DND-41 (cell line): ENCODE measurements at regions not wholly inside any gene's neighbourhood (a gene's known extent, or its start where the extent isn't known, plus 50 kb on each side); places are given as distances from the start of the nearest gene placed in this dataset.
"Not testable (repeated sequence)": the region's sequence is repeated elsewhere in the genome, so short reads cannot be mapped to it uniquely, and the experiment has no call there.

ENCODE experiments used
- EZH2 ChIP-seq: IDR thresholded peaks from 3 replicates; pipeline ENCODE4 v1.6.1; 2012; ENCODE audit warnings: borderline replicate concordance, low read depth, mild to moderate bottlenecking, moderate library complexity, low read length, inconsistent platforms; ENCODE audit not compliant: severe bottlenecking
- TF ChIP-seq, protein P1 (sequence below): IDR thresholded peaks from 2 replicates; pipeline ENCODE4 v1.5.1; 2012; ENCODE audit warnings: borderline replicate concordance, low read length, moderate library complexity, mild to moderate bottlenecking; ENCODE audit not compliant: poor library complexity, severe bottlenecking; ENCODE audit errors: extremely low read depth

DNA sequence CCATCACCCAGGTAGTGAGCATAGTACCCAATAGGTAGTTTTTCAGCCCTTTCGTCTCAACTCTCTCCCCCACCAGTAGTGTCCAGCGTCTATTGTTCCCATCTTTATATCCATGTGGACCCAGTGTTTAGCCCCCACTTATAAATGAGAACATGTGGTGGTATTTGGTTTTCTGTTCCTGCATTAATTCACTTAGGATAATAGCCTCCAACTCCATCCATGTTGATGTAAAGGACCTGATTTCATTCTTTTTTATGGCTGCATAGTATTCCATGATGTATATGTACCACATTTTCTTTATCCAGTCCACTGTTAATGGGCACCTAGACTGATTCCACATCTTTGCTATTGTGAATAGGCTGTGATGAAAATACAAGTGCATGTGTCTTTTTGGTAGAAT is 51.3 kb downstream of the NACA2 start:
- TF ChIP-seq, protein P1, sequence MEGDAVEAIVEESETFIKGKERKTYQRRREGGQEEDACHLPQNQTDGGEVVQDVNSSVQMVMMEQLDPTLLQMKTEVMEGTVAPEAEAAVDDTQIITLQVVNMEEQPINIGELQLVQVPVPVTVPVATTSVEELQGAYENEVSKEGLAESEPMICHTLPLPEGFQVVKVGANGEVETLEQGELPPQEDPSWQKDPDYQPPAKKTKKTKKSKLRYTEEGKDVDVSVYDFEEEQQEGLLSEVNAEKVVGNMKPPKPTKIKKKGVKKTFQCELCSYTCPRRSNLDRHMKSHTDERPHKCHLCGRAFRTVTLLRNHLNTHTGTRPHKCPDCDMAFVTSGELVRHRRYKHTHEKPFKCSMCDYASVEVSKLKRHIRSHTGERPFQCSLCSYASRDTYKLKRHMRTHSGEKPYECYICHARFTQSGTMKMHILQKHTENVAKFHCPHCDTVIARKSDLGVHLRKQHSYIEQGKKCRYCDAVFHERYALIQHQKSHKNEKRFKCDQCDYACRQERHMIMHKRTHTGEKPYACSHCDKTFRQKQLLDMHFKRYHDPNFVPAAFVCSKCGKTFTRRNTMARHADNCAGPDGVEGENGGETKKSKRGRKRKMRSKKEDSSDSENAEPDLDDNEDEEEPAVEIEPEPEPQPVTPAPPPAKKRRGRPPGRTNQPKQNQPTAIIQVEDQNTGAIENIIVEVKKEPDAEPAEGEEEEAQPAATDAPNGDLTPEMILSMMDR: not testable (repeated sequence)
- TF ChIP-seq EZH2: not testable (repeated sequence)
